ENCODE measurements at regions not wholly inside any gene's neighbourhood (a gene's known extent, or its start where the extent isn't known, plus 50 kb on each side); places are given as distances from the start of the nearest gene placed in this dataset.

DNA sequence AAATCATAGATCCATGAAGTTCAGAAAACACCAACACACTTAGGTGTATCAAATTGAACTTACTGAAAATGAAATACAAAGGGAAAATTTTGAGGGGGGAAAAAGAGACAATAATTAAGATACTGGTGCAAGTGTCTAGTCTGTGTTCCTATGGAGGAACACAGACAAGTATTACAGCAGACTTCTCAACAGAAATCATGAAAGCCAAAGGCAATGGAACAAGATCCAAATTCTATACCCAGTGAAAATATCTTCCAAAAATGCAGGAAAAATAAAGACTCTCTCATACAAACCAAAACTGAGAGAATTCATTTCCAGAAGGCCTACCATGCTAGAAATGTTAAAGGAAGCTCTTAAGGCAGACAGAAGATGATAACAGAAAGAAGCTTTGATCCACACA is 63.1 kb downstream of the NRN1 start:
- TF ChIP-seq, protein P1, sequence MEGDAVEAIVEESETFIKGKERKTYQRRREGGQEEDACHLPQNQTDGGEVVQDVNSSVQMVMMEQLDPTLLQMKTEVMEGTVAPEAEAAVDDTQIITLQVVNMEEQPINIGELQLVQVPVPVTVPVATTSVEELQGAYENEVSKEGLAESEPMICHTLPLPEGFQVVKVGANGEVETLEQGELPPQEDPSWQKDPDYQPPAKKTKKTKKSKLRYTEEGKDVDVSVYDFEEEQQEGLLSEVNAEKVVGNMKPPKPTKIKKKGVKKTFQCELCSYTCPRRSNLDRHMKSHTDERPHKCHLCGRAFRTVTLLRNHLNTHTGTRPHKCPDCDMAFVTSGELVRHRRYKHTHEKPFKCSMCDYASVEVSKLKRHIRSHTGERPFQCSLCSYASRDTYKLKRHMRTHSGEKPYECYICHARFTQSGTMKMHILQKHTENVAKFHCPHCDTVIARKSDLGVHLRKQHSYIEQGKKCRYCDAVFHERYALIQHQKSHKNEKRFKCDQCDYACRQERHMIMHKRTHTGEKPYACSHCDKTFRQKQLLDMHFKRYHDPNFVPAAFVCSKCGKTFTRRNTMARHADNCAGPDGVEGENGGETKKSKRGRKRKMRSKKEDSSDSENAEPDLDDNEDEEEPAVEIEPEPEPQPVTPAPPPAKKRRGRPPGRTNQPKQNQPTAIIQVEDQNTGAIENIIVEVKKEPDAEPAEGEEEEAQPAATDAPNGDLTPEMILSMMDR (conservative IDR thresholded peaks at IDR 0.05 in 1 of 2, IDR thresholded peaks at IDR 0.05 in 1 of 2; ENCODE audit: low read depth in 1 of 2, low read length in 2 of 2) = no peak
- TF ChIP-seq EZH2 (IDR thresholded peaks at IDR 0.05; ENCODE audit: low read length, missing control alignments) = no peak

Measured in fibroblast of lung (primary cell).